A549 (cell line): ENCODE measurements at regions not wholly inside any gene's neighbourhood (a gene's known extent, or its start where the extent isn't known, plus 50 kb on each side); places are given as distances from the start of the nearest gene placed in this dataset.

Source experiments
- ATAC-seq, 2 experiments: fragments of 200-7000 bp in 1 of 2; fragments of >200 bp in 1 of 2; cut with Nextera tagmentation in 1 of 2; cut with Tn5 transposase in 1 of 2; 3 replicates each; pipeline versions ENCODE4 v1.8.0 to v1.9.1; 2018 to 2020; ENCODE audit warnings: mild to moderate bottlenecking in 1 of 2, moderate library complexity in 1 of 2
- CTCF ChIA-PET: fragments of 300-600 bp; sonication (Branson Sonifier 250); formaldehyde crosslinking; extraction: SDS; loops from one replicate; lab custom pipeline; 2021; ENCODE audit warnings: antibody characterized with exemption, inconsistent platforms; lab: Yijun Ruan, JAX
- POLR2A ChIA-PET: fragments of 350-600 bp; formaldehyde crosslinking; extraction: SDS; loops from one replicate; lab custom pipeline; 2021; ENCODE audit warnings: antibody characterized with exemption, inconsistent platforms; lab: Yijun Ruan, JAX
- DNase-seq, 2 experiments: peaks; one replicate each; pipeline versions ENCODE4 v3.0.0 to v3.0.0-alpha.2; 2011 to 2016; ENCODE audit warnings: low read depth in 1 of 2, low spot score in 1 of 2
- FAIRE-seq: peaks from 2 replicates; lab custom pipeline; 2011; peaks lifted over from hg19 to GRCh38; lab: Jason Lieb, UNC
- H3K27ac ChIP-seq, 2 experiments: fragments of >200 bp; sonication (Bioruptor Twin); formaldehyde crosslinking; 3 replicates each; pipeline ENCODE4 v1.5.1; 2016 to 2017
- H3K4me1 ChIP-seq: fragments of >200 bp; sonication (Bioruptor Twin); formaldehyde crosslinking; 3 replicates; pipeline ENCODE4 v1.6.1; 2016
- H3K4me2 ChIP-seq: fragments of >200 bp; sonication (Bioruptor Twin); formaldehyde crosslinking; 3 replicates; pipeline ENCODE4 v1.6.1; 2016
- H3K4me3 ChIP-seq: fragments of >200 bp; sonication (Bioruptor Twin); formaldehyde crosslinking; 3 replicates; pipeline ENCODE4 v1.5.1; 2016
- H3K9me3 ChIP-seq: fragments of >200 bp; sonication (Bioruptor Twin); formaldehyde crosslinking; 3 replicates; pipeline ENCODE4 v1.6.1; 2016
- CEBPB ChIP-seq, 2 experiments: fragments of >200 bp in 1 of 2; sonication (Bioruptor Twin) in 1 of 2; formaldehyde crosslinking in 1 of 2; IDR thresholded peaks; 2 replicates each; pipeline ENCODE4 v1.6.1; 2012 to 2016
- CHD4 ChIP-seq: fragments of 200-600 bp; sonication (generic); IDR thresholded peaks from 2 replicates; pipeline ENCODE4 v1.6.1; 2016; ENCODE audit warnings: antibody characterized with exemption, mild to moderate bottlenecking, borderline replicate concordance
- ESRRA ChIP-seq: fragments of 150-350 bp; IDR thresholded peaks from 2 replicates; pipeline ENCODE4 v1.6.1; 2014; ENCODE audit warnings: mild to moderate bottlenecking, low read length, borderline replicate concordance
- FOSB ChIP-seq: fragments of 250-450 bp; sonication (Bioruptor Pico); IDR thresholded peaks from 2 replicates; pipeline ENCODE4 v1.5.0; 2020; ENCODE audit warnings: mild to moderate bottlenecking, moderate library complexity
- FOSL2 ChIP-seq, 2 experiments: fragments of 450-650 bp in 1 of 2; fragments of >200 bp in 1 of 2; sonication (Bioruptor Twin) in 1 of 2; formaldehyde crosslinking; IDR thresholded peaks; 2 replicates each; pipeline versions ENCODE4 v1.5.0 to v1.6.1; 2016 to 2020; ENCODE audit warnings: mild to moderate bottlenecking in 1 of 2, moderate library complexity in 1 of 2
- GATA3 ChIP-seq: IDR thresholded peaks from 2 replicates; pipeline ENCODE4 v1.6.1; 2012; ENCODE audit warnings: borderline replicate concordance
- HDAC2 ChIP-seq: fragments of 200-600 bp; sonication (generic); IDR thresholded peaks from 2 replicates; pipeline ENCODE4 v1.6.1; 2016
- HEYL ChIP-seq: fragments of 250-450 bp; sonication (Bioruptor Pico); IDR thresholded peaks from 2 replicates; pipeline ENCODE4 v1.8.0; 2021; ENCODE audit warnings: mild to moderate bottlenecking, moderate library complexity
- HOXA7 ChIP-seq: fragments of 250-450 bp; sonication (Bioruptor Pico); IDR thresholded peaks from 2 replicates; pipeline ENCODE4 v1.5.0; 2020; ENCODE audit warnings: mild to moderate bottlenecking, moderate library complexity
- HOXB13 ChIP-seq: fragments of 250-450 bp; sonication (Bioruptor Pico); IDR thresholded peaks from 2 replicates; pipeline ENCODE4 v1.5.0; 2020; ENCODE audit warnings: low read depth, mild to moderate bottlenecking, moderate library complexity
- JUN ChIP-seq, 2 experiments: fragments of >200 bp; sonication (Bioruptor Twin); formaldehyde crosslinking; IDR thresholded peaks; 2 replicates in 1 of 2; 3 replicates in 1 of 2; pipeline ENCODE4 v1.6.1; 2016 to 2017
- MAFK ChIP-seq: fragments of 450-650 bp; IDR thresholded peaks from 2 replicates; pipeline ENCODE4 v1.6.1; 2014; ENCODE audit not compliant: partially characterized antibody
- NFE2L2 ChIP-seq: fragments of 150-350 bp; conservative IDR thresholded peaks from 2 replicates; pipeline ENCODE4 v1.6.1; 2014; ENCODE audit warnings: low read length
- NR3C1 ChIP-seq: fragments of >200 bp; sonication (Bioruptor Twin); formaldehyde crosslinking; IDR thresholded peaks from 3 replicates; pipeline ENCODE4 v1.6.1; 2017
- PBX3 ChIP-seq: IDR thresholded peaks from 2 replicates; pipeline ENCODE4 v1.6.1; 2012
- POLR2A ChIP-seq: IDR thresholded peaks from 2 replicates; pipeline ENCODE4 v1.6.1; 2012; ENCODE audit warnings: mild to moderate bottlenecking, low read length
- POLR2AphosphoS2 ChIP-seq: conservative IDR thresholded peaks from 2 replicates; pipeline ENCODE4 v1.6.1; 2012; ENCODE audit warnings: low read length, improper control_type of control experiment, inconsistent platforms
- RAD21 ChIP-seq, 2 experiments: fragments of >200 bp in 1 of 2; sonication (Bioruptor Twin) in 1 of 2; formaldehyde crosslinking in 1 of 2; IDR thresholded peaks in 1 of 2; conservative IDR thresholded peaks in 1 of 2; 2 replicates in 1 of 2; 3 replicates in 1 of 2; pipeline ENCODE4 v1.6.1; 2012 to 2018; ENCODE audit warnings: inconsistent platforms in 1 of 2
- RFX5 ChIP-seq: fragments of 450-650 bp; IDR thresholded peaks from 2 replicates; pipeline ENCODE4 v1.7.1; 2014; ENCODE audit warnings: antibody characterized with exemption, mild to moderate bottlenecking, moderate library complexity
- SMC3 ChIP-seq: fragments of >200 bp; sonication (Bioruptor Twin); formaldehyde crosslinking; IDR thresholded peaks from 3 replicates; pipeline ENCODE4 v1.6.1; 2018; ENCODE audit warnings: inconsistent platforms
- TP53 ChIP-seq: fragments of 250-450 bp; sonication (Bioruptor Pico); IDR thresholded peaks from 2 replicates; pipeline ENCODE4 v1.5.0; 2021; ENCODE audit warnings: mild to moderate bottlenecking, moderate library complexity
- ZC3H11A ChIP-seq: fragments of 450-650 bp; IDR thresholded peaks from 2 replicates; pipeline ENCODE4 v1.6.1; 2014; ENCODE audit warnings: antibody characterized with exemption, mild to moderate bottlenecking
- ZFP36 ChIP-seq: fragments of 450-650 bp; IDR thresholded peaks from 2 replicates; pipeline ENCODE4 v1.6.1; 2014; ENCODE audit warnings: borderline replicate concordance; ENCODE audit not compliant: partially characterized antibody
- ZNF302 ChIP-seq: fragments of 250-450 bp; sonication (Bioruptor Pico); IDR thresholded peaks from 2 replicates; pipeline ENCODE4 v1.9.0; 2021; ENCODE audit warnings: inconsistent platforms, mild to moderate bottlenecking, moderate library complexity
- WGBS: methylation state at CpG from one replicate; pipeline ENCODE4 v1.1.6; 2017; ENCODE audit errors: missing lambda C conversion rate; 5-methylcytosine and 5-hydroxymethylcytosine counted together
- TF ChIP-seq, protein P1 (sequence below): IDR thresholded peaks from 2 replicates; pipeline ENCODE4 v1.6.1; 2012
- TF ChIP-seq, protein P2 (sequence below): fragments of >200 bp; sonication (Bioruptor Twin); formaldehyde crosslinking; IDR thresholded peaks from 3 replicates; pipeline ENCODE4 v1.5.1; 2016
- TF ChIP-seq, protein P3 (sequence below): fragments of >200 bp; sonication (Bioruptor Twin); formaldehyde crosslinking; IDR thresholded peaks from 3 replicates; pipeline ENCODE4 v1.6.1; 2016
- TF ChIP-seq, protein P4 (sequence below): fragments of 450-650 bp; IDR thresholded peaks from 2 replicates; pipeline ENCODE4 v1.6.1; 2014; ENCODE audit warnings: antibody characterized with exemption

GRCh38 chr20:22339091-22339881, 245.1 kb downstream of the FOXA2 start:
- Histone ChIP-seq H3K4me1 (peaks cover 25% of the 10 kb centered on the region), H3K4me3 (no peak overlapping the region), H3K4me2 (peak overlapping the region; percentile 48), H3K9me3 (no peaks in the 10 kb centered on the region), H3K27ac (peak overlapping the region; percentile 63 to 65; a peak in 4 of 6 replicates)
- peak; percentile 71 to 86; a peak in 5 of 6 replicates for ATAC-seq
- TF ChIP-seq HOXA7 (CRISPR knock-in tag) (no peak), POLR2A (no peak), SMC3 (peak; percentile 100), MAFK (peak; percentile 0), HOXB13 (no peak), RFX5 (no peak), PBX3 (no peak), ZFP36 (peak; percentile 5), RAD21 (conservative IDR thresholded peaks at IDR 0.05 in 1 of 2, IDR thresholded peaks at IDR 0.05 in 1 of 2) (peak; percentile 100), CEBPB (IDR thresholded peaks at IDR 0.05) (0 out of 4 replicates have a peak, but pooled peaks of 1 of the 2 experiments have one; percentile 13), HDAC2 (no peak)
- TF ChIP-seq, protein P1, sequence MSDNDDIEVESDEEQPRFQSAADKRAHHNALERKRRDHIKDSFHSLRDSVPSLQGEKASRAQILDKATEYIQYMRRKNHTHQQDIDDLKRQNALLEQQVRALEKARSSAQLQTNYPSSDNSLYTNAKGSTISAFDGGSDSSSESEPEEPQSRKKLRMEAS = 0 out of 2 replicates have a peak, but pooled peaks have one; percentile 13
- TF ChIP-seq, protein P2, sequence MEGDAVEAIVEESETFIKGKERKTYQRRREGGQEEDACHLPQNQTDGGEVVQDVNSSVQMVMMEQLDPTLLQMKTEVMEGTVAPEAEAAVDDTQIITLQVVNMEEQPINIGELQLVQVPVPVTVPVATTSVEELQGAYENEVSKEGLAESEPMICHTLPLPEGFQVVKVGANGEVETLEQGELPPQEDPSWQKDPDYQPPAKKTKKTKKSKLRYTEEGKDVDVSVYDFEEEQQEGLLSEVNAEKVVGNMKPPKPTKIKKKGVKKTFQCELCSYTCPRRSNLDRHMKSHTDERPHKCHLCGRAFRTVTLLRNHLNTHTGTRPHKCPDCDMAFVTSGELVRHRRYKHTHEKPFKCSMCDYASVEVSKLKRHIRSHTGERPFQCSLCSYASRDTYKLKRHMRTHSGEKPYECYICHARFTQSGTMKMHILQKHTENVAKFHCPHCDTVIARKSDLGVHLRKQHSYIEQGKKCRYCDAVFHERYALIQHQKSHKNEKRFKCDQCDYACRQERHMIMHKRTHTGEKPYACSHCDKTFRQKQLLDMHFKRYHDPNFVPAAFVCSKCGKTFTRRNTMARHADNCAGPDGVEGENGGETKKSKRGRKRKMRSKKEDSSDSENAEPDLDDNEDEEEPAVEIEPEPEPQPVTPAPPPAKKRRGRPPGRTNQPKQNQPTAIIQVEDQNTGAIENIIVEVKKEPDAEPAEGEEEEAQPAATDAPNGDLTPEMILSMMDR = peak; percentile 98
- FAIRE-seq = peak; percentile 100
- POLR2A ChIA-PET = interaction anchor here (0.6 kb wide), 1 partner anchor 247 kb away, joined by 3 read pairs; no protein-coding TSS in a partner anchor
- 38% methylated on average over 12 of the region's 12 CpGs for WGBS
- peak; percentile 60 to 91 for DNase-seq
- CTCF ChIA-PET = interaction anchor here (0.6 to 9.4 kb wide), 99 partner anchors 9 to 1011 kb away, joined by 3 to 303 read pairs (median 4); partner anchors contain the start of genes FOXA2, NXT1 and THBD

DNA sequence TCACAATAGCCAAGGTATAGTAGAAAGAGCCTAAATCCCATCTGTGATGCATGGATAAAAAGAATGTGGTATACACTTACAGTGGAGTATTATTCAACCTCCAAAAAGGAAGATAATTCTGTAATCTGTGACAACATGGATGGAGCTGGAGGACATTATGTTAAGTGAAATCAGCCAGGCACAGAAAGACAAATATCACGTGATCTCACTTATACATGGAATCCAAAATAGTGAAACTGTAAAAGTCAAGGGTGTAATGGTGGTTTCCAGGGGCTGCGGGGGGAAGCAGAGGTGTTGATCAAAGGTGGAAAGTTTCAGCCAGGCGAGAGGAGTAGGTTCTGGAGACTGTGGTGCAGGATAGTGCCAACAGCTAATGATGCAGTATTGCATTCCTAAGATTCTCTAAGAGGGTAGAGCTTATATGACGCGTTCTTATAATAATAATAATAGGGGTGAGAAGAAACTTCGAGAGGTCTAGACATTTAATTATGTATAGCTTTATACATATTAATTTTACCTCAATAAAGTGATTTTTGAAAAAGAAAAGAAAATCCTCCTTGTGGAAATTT, 246.1 kb downstream of the FOXA2 start:
- TF ChIP-seq, protein P3, sequence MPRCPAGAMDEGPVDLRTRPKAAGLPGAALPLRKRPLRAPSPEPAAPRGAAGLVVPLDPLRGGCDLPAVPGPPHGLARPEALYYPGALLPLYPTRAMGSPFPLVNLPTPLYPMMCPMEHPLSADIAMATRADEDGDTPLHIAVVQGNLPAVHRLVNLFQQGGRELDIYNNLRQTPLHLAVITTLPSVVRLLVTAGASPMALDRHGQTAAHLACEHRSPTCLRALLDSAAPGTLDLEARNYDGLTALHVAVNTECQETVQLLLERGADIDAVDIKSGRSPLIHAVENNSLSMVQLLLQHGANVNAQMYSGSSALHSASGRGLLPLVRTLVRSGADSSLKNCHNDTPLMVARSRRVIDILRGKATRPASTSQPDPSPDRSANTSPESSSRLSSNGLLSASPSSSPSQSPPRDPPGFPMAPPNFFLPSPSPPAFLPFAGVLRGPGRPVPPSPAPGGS = no peak
- no peak for TF ChIP-seq CHD4
- no peak for TF ChIP-seq ESRRA
- no peak for TF ChIP-seq POLR2AphosphoS2
- TF ChIP-seq ZC3H11A = no peak
- TF ChIP-seq FOSB = no peak
- no peak for TF ChIP-seq GATA3
- no peak for TF ChIP-seq NFE2L2
- TF ChIP-seq TP53 (CRISPR knock-in tag) = no peak
- no peak for TF ChIP-seq MAFK
- no peak for TF ChIP-seq JUN (IDR thresholded peaks at IDR 0.05)
- TF ChIP-seq ZNF302 = no peak
- no peak for TF ChIP-seq NR3C1
- no peak for TF ChIP-seq FOSL2 (IDR thresholded peaks at IDR 0.05)
- no peak for TF ChIP-seq FOSL2 (CRISPR knock-in tag; IDR thresholded peaks at IDR 0.05)
- TF ChIP-seq, protein P4, sequence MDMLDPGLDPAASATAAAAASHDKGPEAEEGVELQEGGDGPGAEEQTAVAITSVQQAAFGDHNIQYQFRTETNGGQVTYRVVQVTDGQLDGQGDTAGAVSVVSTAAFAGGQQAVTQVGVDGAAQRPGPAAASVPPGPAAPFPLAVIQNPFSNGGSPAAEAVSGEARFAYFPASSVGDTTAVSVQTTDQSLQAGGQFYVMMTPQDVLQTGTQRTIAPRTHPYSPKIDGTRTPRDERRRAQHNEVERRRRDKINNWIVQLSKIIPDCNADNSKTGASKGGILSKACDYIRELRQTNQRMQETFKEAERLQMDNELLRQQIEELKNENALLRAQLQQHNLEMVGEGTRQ = no peak
- no peak for TF ChIP-seq HEYL (CRISPR knock-in tag)
- no peak for TF ChIP-seq HDAC2
- TF ChIP-seq ZFP36 = no peak
- ChIA-PET POLR2A (no interaction called here), CTCF (interaction anchor here (0.6 to 9.4 kb wide), 81 partner anchors 8 to 1012 kb away, joined by 3 to 303 read pairs (median 5); partner anchors contain the start of genes FOXA2 and NXT1)
- H3K27ac ChIP-seq = no peak overlapping the region
- no peaks in the 10 kb centered on the region for H3K9me3 ChIP-seq
- no peak overlapping the region for H3K4me3 ChIP-seq
- ATAC-seq (no peak), DNase-seq (no peak), FAIRE-seq (peak; percentile 74)
- 46% methylated on average over 6 of the region's 6 CpGs for WGBS
- H3K4me2 ChIP-seq = no peak overlapping the region
- peaks cover 25% of the 10 kb centered on the region for H3K4me1 ChIP-seq
